Lung (tissue), 11 donors: ENCODE measurements at regions not wholly inside any gene's neighbourhood (a gene's known extent, or its start where the extent isn't known, plus 50 kb on each side); places are given as distances from the start of the nearest gene placed in this dataset.

Experiments
- ATAC-seq: fragments of 200-7000 bp; cut with Tn5 transposase; one replicate; pipeline ENCODE4 v1.9.1; 2020; ENCODE audit warnings: moderate number of reproducible peaks; ENCODE audit not compliant: insufficient read depth, low FRiP score
- DNase-seq, 3 donors: peaks; one replicate each; pipeline ENCODE4 v3.0.0-alpha.2; 2013 to 2017
- H3K27ac ChIP-seq, 2 donors: one replicate each; pipeline ENCODE4 v1.5.1; 2013; ENCODE audit warnings: mild to moderate bottlenecking in 2 of 2, moderate library complexity in 2 of 2, control low read depth in 1 of 2, inconsistent platforms in 1 of 2, low read depth in 1 of 2, low read length in 1 of 2
- H3K27me3 ChIP-seq, 3 donors: one replicate each; pipeline ENCODE4 v1.5.1; 2013; ENCODE audit warnings: low read length in 2 of 3; ENCODE audit not compliant: control insufficient read depth in 3 of 3, insufficient read depth in 3 of 3
- H3K36me3 ChIP-seq, 4 donors: one replicate each; pipeline ENCODE4 v1.5.1; 2013; ENCODE audit warnings: low read length in 4 of 4, mild to moderate bottlenecking in 1 of 4, moderate library complexity in 1 of 4; ENCODE audit not compliant: control insufficient read depth in 4 of 4, insufficient read depth in 4 of 4
- H3K4me1 ChIP-seq, 5 donors: one replicate each; pipeline ENCODE4 v1.5.1; 2013; ENCODE audit warnings: low read length in 5 of 5, mild to moderate bottlenecking in 2 of 5, moderate library complexity in 1 of 5; ENCODE audit not compliant: control insufficient read depth in 5 of 5, insufficient read depth in 5 of 5
- H3K4me3 ChIP-seq: one replicate; pipeline ENCODE4 v1.5.1; 2013; ENCODE audit warnings: mild to moderate bottlenecking, control low read depth, moderate library complexity
- H3K9ac ChIP-seq, 2 donors: one replicate each; pipeline ENCODE4 v1.5.1; 2013; ENCODE audit warnings: low read length in 2 of 2, control low read depth in 1 of 2; ENCODE audit not compliant: insufficient read depth in 1 of 2
- H3K9me3 ChIP-seq, 4 donors: one replicate each; pipeline ENCODE4 v1.5.1; 2013; ENCODE audit warnings: low read length in 3 of 4, mild to moderate bottlenecking in 1 of 4, moderate library complexity in 1 of 4; ENCODE audit not compliant: control insufficient read depth in 4 of 4, insufficient read depth in 3 of 4
- WGBS, 2 donors: extraction: QIAGEN DNeasy Blood & Tissue Kit; methylation state at CpG; one replicate each; pipeline ENCODE4 v1.1.7; 2013; 5-methylcytosine and 5-hydroxymethylcytosine counted together
- TF ChIP-seq, protein P1 (sequence below): IDR thresholded peaks from 2 replicates; pipeline ENCODE4 v1.5.1; 2012; ENCODE audit warnings: mild to moderate bottlenecking; ENCODE audit errors: control extremely low read depth, extremely low read depth
- donor health status: control.
- donor health status: control.
- donor health status: Bipolar disorder and iron deficiency.
- donor health status: healthy.
- donor health status: DM: yes; HTN: yes; CAD: no.

DNA sequence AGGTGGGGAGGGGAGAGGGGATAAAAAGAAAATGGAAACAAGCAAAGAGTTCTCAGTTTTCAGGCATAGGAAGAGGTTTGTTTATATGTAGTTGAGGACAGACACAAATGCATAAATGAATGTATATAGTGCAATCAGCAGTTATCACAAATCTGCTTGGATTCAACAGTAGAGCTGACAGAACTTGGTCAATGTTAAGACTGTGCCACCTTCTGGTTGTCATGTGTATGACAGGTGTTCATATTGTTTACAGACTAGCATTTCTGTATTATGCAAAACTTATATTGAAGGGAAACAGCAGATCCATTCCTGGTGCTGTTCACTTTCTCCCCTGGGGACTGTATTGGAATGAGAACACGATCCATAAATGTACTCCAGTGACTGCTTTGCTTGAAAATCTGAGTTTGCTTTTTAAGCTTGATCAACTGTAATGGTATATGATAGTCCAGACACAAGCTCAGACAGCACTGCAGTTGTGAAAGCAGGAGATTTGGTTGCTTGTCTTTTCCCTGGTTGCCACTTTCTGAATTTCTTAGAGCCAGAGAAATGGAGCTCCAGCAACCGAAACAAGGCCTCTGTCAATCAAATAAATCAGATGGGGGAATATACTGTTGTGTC is 319.5 kb upstream of the OBI1 start:
- H3K27me3 ChIP-seq, result no peaks in the 10 kb centered on the region
- TF ChIP-seq, protein P1, sequence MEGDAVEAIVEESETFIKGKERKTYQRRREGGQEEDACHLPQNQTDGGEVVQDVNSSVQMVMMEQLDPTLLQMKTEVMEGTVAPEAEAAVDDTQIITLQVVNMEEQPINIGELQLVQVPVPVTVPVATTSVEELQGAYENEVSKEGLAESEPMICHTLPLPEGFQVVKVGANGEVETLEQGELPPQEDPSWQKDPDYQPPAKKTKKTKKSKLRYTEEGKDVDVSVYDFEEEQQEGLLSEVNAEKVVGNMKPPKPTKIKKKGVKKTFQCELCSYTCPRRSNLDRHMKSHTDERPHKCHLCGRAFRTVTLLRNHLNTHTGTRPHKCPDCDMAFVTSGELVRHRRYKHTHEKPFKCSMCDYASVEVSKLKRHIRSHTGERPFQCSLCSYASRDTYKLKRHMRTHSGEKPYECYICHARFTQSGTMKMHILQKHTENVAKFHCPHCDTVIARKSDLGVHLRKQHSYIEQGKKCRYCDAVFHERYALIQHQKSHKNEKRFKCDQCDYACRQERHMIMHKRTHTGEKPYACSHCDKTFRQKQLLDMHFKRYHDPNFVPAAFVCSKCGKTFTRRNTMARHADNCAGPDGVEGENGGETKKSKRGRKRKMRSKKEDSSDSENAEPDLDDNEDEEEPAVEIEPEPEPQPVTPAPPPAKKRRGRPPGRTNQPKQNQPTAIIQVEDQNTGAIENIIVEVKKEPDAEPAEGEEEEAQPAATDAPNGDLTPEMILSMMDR, result peak; percentile 65
- no peaks in the 10 kb centered on the region for H3K9me3 ChIP-seq
- no peak overlapping the region for H3K4me3 ChIP-seq
- no peaks in the 10 kb centered on the region for H3K4me1 ChIP-seq
- H3K36me3 ChIP-seq, result no peaks in the 10 kb centered on the region
- H3K27ac ChIP-seq, result no peak overlapping the region
- H3K9ac ChIP-seq, result no peak overlapping the region
- peak; percentile 46 to 85 (median 80) for DNase-seq
- 31 to 32% methylated on average over 2 of the region's 2 CpGs for WGBS, 2 donors
- no peak for ATAC-seq

DNA sequence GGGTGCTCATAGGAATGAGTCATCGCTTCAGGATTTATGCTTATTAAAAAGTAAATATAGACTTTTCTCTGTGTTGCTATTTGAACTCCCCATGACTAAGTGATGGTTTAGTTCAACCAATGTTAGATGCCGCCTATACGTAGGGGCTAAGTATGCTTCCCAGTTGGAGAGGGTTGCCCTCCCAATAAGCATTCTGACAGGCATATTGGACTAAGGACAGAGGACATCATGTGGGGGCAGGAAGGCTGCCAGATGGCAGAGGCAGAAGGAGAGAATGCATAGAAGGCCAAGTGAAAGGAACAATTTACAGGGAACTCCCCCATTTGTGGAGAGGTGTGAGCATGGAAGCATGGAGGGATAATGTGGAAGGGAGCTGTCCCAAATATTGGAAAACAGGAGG is 318.4 kb upstream of the OBI1 start:
- no peak overlapping the region for H3K4me3 ChIP-seq
- no peaks in the 10 kb centered on the region for H3K9me3 ChIP-seq
- DNase-seq (no peak), ATAC-seq (peak; percentile 11)
- H3K36me3 ChIP-seq, result no peaks in the 10 kb centered on the region
- H3K4me1 ChIP-seq, result no peaks in the 10 kb centered on the region
- no peaks in the 10 kb centered on the region for H3K27me3 ChIP-seq
- WGBS, 2 donors, result 78 to 92% methylated on average over 3 of the region's 3 CpGs
- H3K27ac ChIP-seq, result no peak overlapping the region
- TF ChIP-seq, protein P1, result no peak
- no peak overlapping the region for H3K9ac ChIP-seq

DNA sequence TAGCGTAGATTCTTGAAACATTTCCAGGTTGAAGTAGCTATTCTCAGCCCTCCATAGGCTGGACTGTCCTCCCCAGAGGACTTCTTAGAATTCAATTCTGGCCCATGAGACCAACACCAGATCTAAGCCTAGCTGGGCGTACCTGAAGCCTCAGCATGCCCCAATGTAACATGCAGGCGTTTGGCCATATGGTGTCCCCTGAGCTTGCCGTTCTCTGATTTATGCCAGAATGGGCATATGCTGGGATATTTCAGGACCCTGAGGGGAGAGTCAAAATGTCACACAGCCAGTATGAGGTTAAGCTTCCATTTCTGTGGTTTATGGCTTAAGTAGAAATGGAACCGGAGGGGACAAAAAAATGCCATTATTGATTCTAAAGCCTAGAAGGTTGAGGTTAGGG is 317.7 kb upstream of the OBI1 start:
- Histone ChIP-seq H3K4me3 (no peak overlapping the region), H3K4me1 (no peaks in the 10 kb centered on the region), H3K36me3 (no peaks in the 10 kb centered on the region), H3K27ac (no peak overlapping the region), H3K27me3 (no peaks in the 10 kb centered on the region), H3K9ac (no peak overlapping the region), H3K9me3 (no peaks in the 10 kb centered on the region)
- WGBS, 2 donors, result 85 to 91% methylated on average over 5 of the region's 5 CpGs
- DNase-seq, result no peak
- no peak for ATAC-seq
- TF ChIP-seq, protein P1, result no peak

DNA sequence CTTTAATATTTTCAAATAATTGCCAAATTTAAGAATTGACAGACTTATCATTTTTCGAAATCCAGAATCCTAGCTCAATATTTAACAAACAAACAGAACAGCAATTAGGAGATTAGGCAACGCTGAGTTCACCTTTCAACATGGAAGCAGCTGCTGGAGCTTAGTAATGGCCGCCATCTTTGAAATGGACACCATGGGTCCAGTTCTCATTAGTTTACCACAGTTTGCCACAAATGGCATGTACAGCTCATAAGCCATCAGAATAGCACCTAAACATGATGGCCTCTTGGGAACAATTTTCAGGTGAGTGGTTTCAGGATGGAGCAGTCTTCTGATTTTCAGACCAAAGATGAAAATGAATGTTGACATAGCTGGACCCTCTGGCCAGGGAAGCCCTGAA is 313.6 kb upstream of the OBI1 start:
- Histone ChIP-seq H3K4me3 (no peak overlapping the region), H3K9me3 (no peaks in the 10 kb centered on the region), H3K27ac (no peak overlapping the region), H3K27me3 (no peaks in the 10 kb centered on the region), H3K9ac (no peak overlapping the region), H3K4me1 (no peaks in the 10 kb centered on the region), H3K36me3 (no peaks in the 10 kb centered on the region)
- no peak for ATAC-seq
- WGBS, 2 donors, result 90 to 93% methylated on average over 3 of the region's 3 CpGs
- no peak for DNase-seq
- TF ChIP-seq, protein P1, result no peak
